GM18526 (cell line): ENCODE measurements at regions not wholly inside any gene's neighbourhood (a gene's known extent, or its start where the extent isn't known, plus 50 kb on each side); places are given as distances from the start of the nearest gene placed in this dataset.

Experiments used
- POLR2A ChIP-seq: IDR thresholded peaks from 3 replicates; pipeline ENCODE4 v1.6.1; 2011; ENCODE audit not compliant: insufficient read length; ENCODE audit errors: extremely low read depth

DNA sequence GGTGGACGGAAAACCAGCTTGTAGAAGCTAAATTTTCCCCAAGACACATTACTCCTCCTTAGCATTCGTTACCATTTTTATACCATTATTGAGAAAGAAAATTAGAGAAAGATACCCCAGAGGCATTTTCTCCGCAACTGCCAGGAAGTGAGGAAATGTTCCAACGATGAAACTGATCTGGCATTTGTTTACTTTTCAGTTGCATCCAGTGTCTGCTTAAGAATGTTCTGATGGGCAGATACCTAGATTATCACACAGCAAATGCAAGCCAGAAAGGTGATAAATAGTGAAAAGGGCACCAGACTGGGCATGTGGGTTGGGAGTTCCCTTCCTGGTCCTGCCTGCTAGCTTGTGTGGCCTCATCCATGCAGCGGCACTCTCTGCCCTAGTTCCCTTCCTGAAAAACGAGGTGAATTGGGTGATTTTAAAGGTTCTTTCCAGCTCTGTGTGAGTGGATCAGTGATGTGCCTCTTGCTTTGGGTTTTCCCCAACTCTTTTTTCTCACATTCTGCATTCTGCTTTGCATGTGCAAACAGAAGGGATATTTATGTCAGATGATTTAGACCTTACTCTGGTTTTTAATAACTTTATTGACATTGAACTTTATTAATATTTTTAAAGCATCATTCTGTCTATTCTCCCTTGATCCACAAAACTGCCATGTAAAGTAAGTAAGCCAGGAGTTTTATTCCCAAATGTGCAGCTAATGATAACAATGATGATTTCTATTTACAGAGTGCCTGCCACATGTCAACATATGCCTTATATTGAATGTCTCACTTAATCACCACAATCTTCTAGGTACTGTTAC is 139.6 kb downstream of the INSIG2 start:
- no peak for TF ChIP-seq POLR2A

DNA sequence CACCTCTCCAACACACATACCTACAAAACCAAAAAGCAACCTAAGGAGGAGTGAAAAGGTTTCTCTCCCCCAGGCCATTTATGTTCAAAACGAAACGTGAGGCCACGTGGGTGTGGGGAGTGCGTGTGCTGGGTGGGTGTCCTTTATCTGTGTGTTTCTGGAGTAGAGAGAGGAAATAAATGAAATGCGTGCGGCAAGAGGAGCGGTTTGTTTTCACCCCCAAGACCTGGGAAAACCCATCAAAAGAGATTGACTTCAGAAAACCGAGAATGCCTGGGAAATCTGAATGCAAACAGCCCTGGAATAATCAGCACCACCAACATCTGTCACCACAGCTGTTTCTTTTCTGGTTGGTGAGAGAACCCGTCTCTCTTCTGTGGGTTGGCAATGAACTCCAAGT is 137.4 kb downstream of the INSIG2 start:
- TF ChIP-seq POLR2A, result no peak

DNA sequence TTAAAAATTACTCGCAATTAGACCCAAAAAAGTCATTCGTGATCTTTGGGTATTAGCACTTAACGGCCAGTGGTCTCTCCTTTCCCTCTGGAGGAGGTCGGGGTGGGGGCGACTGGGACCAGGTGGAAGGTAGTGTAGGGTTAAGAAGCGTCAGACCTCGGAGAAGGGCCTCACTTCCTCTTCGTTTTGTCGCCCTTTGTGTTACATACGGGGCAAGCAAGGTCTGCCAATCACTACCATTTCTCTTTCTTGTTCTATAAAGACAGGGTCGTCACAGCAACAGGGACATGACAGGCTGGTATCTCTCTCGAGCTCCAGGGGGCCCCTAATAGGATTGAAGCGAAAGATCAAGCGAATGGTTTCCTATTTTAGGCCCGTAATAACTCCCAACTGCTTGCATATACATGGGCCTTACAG is 136.6 kb downstream of the INSIG2 start:
- TF ChIP-seq POLR2A, result no peak

DNA sequence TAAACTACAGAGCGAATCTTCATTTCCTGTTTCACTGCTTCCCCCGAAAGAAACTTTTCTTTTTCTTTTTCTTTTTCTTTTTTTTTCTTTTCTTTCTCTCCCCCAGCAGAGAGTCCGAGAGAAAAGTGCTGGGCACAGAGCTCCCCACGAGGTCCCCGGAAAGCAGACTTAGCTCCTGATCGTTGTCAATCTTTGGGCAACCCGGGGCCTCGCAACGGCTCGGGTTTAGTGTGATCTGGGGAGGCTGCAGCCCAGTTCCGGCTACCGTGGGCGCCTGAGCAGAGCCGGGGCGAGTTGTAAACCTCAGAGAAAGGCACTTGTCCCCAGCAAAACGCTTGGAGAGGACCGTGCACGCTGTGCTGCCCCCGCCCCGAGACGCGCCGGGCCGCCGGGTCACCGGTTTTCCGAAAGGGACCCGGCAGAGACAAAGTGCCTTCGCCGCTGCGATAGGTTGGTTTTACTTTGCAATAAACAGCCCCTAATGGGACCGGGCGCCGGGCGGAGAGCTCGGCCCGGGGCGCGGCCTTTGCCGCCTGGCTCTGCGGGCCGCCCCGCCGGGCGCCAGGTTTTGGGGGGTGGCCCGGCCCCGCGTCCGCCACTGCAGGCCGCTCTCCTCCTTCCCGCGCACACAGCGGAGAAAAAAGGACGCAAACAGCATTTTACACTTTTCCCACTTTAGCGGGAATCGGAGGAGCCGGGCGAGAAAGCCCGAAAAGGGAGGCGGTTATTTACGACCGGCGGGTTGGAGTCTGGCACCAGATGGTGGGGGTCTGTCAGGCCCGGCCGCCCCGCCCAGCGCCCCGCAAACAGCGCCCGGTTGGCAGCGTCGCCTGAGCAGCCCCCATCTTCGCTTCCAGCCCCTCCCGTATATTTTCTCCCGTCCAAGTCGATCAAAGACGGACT is 136.0 kb downstream of the INSIG2 start:
- no peak for TF ChIP-seq POLR2A

DNA sequence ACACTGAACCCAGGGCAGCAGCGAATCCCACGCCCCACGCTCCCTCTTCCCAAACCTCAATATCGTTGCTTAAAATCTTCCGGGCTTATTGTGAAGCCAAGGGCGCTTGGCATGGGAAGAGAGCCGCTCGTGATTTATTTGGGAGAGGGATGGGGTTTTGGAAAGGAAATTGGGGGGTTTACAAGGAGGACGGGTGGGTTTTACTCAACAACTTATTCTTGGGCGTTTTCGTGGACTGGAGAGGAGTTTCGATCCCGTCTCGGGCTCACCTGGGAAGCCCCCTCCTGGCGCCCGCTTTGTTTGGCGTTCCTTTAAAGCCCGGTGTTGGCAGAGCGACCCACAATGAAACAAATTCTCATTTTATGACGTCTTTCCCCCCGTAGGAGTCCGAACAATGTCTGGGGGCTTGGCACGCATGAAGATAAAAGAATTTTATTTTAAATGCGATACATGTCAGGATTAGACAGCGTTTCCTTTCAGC is 135.3 kb downstream of the INSIG2 start:
- TF ChIP-seq POLR2A, result no peak

DNA sequence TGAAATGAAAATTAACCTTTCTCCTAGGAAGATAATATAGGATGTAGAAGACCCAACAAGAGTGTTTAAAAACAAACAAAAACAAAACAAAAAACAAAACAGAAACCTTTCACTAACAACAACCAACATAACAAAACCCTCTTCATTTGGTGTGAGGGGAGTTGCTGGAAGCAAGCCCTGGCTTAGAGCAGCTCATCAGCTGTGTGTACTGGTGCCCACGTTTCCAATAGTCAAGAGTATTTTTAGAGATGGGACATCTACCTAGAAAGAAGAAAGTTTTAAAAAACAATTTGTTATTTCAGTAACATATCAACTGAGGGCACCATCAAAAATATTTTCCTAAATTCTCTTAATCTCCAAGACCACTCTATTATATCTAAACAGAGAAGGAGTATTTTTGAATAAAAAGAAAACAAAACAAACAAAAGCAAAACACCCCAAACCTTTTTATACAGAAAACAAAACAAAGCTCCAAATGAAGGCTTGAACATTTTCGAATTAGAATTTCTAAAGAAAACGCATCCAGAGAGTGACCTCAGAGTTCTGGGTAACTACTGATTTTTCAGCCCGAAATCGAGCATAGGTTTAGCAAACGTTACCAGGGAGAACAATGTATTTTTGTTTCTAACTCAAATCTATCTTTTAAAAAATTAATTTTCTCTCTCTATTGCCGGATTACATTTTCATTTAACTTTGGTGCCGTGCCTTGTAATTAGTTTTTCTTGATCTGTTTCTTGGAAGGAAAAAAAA is 134.6 kb downstream of the INSIG2 start:
- TF ChIP-seq POLR2A, result no peak

DNA sequence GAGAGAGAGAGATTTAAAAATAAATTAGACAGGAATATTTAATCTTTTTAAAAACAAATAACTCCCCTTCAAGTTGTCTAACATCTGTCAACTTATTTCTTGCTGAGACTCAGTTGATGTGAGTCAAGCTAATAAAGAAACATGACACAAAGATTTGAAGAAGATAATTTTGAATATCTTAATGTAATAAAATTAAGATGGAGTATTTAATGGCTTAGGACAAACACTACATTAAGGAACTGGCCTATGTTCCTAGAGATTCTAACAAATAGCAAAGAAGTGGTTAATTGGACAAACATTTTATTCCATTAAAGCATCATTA is 134.0 kb downstream of the INSIG2 start:
- TF ChIP-seq POLR2A, result no peak

DNA sequence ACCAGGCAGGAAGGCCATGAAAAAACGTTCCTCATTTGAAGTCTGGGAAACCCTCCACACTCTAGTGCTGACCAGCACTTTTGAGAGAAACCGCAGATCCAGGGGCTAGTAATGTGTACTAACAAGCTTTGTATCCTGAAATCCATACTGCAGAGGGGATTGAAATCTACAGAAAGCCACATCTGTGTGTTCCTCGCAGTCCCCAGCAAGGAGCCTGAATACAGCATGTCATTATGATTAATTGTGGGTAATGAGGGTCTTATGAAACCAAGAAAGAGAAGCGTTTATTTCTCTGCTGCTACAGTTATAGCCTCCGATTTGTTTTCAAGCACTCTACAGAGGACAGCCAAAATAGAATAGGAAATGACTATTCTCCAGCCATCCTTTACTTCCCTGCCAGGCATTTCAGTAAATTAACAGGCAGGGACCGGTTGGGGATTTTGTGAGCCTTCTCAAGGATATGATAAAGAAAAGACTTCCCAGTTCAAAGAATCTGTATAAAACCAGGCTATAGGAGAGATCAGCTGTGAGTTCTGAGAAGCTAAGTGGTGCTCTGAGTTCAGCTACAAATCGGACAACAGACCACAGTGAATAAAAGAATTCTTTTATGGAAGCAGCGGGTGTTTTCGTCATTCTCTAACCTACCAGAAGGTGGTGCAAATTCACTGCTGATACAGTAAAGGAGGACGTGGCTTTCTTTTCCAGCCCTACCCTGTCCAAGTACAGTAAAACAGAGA is 133.4 kb downstream of the INSIG2 start:
- TF ChIP-seq POLR2A, result no peak

DNA sequence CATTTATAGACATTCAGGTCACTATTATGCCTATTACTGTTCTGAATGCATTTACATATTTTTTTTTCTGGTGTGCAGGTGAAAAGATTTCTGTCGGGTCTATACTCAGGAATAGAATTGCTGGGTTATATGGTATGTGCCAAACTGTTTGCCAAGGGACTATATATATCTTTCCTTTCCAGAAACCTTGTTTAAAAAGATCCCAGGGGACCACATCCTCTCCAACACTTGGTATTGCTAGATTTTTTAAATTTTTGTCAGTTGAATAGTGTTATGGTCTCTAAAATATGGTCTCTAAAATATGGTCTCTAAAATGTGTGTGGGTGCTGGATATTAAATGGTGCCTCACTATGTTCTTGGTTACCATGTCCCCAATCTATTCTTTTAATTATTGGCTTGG is 131.3 kb downstream of the INSIG2 start:
- TF ChIP-seq POLR2A, result no peak

DNA sequence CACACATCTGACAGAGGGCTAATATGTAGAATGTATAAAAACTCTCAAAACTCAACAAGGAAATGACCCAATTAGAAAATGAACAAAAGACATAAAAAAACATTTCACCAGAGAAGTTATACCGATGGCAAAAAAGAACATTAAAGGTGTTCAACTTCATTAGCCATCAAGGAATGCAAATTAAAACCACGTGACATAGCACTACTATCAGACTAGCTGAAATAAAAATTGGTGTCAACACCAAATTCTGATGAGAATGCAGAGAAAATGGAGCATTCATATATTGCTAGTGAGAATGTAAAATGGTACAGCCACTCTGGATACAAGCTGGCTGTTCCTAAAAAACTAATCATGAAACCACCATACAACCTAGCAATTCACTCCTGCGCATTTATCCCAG is 128.0 kb downstream of the INSIG2 start:
- TF ChIP-seq POLR2A, result no peak

DNA sequence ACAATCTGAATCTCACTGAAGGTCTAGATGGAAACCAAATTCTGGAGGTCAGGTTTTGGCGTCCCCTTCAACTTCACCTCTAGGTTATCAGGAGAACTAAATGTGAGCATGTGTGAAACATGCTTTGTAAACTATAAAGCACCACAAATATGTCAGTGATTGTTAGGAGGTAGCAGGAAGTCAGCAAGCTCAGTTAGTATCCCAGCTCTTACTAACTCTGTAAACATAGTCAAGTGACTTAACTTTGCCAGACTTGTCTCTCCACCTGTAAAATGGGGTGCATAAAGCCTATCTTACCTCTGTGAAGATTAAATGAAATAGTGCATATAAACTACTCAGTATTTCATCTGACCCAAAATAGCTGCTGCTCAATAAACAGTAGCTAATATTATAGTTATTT is 121.5 kb downstream of the INSIG2 start:
- no peak for TF ChIP-seq POLR2A

DNA sequence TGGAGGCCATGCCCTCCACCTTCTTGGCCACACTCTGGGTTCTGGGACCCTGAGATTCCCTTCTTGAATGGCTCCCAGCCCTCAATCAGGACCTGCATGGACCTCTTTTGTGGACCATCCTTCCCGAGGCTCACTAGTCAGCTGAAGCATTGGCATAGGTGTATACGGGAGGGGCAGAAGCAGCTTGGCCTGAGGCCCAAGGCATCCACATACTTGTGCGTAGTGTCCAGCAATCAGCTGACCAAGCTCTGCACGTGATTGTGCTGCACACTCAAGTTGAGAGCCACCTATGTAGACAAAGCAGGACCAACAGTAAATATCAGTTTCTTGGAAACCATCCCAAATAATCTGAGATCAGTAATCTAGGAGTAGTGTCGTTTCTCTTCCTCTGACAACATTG is 119.6 kb downstream of the INSIG2 start:
- no peak for TF ChIP-seq POLR2A

DNA sequence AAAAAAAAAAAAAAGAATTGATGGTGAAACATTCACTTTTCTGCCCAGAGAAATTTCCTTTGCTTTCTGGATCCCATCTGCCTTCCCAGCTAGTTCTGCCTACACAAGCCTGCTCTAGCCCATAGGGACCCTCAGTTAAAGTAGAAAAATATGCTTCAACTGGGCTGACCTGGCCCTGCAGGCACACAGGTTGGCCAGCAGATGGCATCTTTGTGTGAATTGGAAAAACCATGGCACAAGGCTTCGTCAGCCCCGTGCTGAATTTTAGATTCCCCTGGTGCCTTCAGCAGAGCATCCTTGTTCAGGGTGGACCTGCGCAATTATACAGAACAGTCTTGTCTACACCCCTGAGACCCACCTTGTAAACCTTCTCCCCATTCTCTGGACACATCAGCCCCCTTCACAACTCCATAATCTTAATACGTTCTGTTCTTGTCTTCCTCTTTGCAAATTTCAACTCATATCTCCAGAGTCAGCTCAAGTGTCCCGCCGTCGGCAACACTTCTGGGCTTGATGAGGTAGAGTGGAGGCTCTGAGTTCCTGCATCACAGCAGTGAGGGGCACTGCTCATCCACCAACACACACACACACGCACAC is 114.5 kb downstream of the INSIG2 start:
- TF ChIP-seq POLR2A, result no peak

DNA sequence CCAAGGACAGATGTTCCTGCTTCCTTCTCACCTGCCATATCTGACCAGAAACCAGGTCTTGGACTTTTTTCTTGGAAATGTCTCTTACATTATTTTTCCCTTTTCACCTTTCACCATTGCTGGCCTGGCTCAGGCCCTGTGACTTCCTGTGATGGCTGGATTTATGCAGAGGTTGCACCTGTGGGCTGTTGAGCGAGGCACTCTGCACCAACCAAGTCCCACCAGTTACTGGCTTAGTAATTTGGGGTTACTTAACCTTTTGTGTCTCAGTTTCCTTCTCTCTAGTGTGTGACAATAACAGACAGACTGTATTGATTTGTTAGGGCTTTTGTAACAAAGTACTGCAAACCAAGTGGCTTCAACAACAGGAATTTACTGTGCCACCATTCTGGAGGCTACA is 110.0 kb downstream of the INSIG2 start:
- TF ChIP-seq POLR2A, result no peak
